Lower leg skin (tissue), 3 donors: ENCODE measurements at regions not wholly inside any gene's neighbourhood (a gene's known extent, or its start where the extent isn't known, plus 50 kb on each side); places are given as distances from the start of the nearest gene placed in this dataset.

Experiments used
- POLR2A ChIP-seq, 2 donors: fragments of 450-650 bp; IDR thresholded peaks; one replicate each; pipeline ENCODE4 v1.6.1; 2016 to 2017; ENCODE audit warnings: antibody characterized with exemption in 2 of 2, mild to moderate bottlenecking in 1 of 2, moderate library complexity in 1 of 2
- TF ChIP-seq, protein P1 (sequence below), 3 donors: fragments of 450-650 bp; IDR thresholded peaks; one replicate each; pipeline ENCODE4 v1.5.1; 2016; ENCODE audit warnings: antibody characterized with exemption in 3 of 3, mild to moderate bottlenecking in 3 of 3, moderate library complexity in 2 of 3

DNA sequence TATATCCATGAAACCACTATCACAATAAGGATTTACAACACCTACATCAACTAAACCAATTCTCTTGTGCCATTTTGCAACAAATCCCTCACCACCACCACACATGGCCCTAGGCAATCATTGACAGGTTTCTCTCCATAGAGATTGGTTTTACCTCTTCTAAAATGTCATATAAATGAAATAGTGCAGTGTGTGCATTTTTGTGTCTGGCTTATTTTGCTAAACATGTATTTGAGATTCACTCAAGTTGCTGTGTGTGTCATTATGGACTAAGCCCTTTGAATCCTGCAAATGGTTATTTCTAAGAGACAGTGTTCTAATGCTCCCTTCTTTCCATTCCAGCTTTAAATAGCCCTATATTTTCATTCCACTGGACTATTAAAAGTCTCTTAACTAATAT is 179.7 kb upstream of the LRRC7 start:
- TF ChIP-seq, protein P1, sequence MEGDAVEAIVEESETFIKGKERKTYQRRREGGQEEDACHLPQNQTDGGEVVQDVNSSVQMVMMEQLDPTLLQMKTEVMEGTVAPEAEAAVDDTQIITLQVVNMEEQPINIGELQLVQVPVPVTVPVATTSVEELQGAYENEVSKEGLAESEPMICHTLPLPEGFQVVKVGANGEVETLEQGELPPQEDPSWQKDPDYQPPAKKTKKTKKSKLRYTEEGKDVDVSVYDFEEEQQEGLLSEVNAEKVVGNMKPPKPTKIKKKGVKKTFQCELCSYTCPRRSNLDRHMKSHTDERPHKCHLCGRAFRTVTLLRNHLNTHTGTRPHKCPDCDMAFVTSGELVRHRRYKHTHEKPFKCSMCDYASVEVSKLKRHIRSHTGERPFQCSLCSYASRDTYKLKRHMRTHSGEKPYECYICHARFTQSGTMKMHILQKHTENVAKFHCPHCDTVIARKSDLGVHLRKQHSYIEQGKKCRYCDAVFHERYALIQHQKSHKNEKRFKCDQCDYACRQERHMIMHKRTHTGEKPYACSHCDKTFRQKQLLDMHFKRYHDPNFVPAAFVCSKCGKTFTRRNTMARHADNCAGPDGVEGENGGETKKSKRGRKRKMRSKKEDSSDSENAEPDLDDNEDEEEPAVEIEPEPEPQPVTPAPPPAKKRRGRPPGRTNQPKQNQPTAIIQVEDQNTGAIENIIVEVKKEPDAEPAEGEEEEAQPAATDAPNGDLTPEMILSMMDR (IDR thresholded peaks at IDR 0.05): no peak
- TF ChIP-seq POLR2A (IDR thresholded peaks at IDR 0.05): no peak
